GM18517 (cell line): ENCODE measurements at regions not wholly inside any gene's neighbourhood (a gene's known extent, or its start where the extent isn't known, plus 50 kb on each side); places are given as distances from the start of the nearest gene placed in this dataset.
"Not testable (repeated sequence)": the region's sequence is repeated elsewhere in the genome, so short reads cannot be mapped to it uniquely, and the experiment has no call there.

Experiments used
- ATAC-seq: cut with Tn5 transposase; IDR thresholded peaks from one replicate; pipeline ENCODE4 v1.9.1; 2021; ENCODE audit warnings: mild to moderate bottlenecking, moderate library complexity; ENCODE audit not compliant: unreplicated experiment

GRCh38 chrX:11022588-11022987, 88.5 kb upstream of the HCCS start:
- not testable (repeated sequence) for ATAC-seq

- no peak for ATAC-seq
Measured at GRCh38 chrX:11039926-11040325, 71.2 kb upstream of the HCCS start.

- no peak for ATAC-seq
Measured at GRCh38 chrX:11040405-11040804, 70.7 kb upstream of the HCCS start.

GRCh38 chrX:11040996-11041395, 70.1 kb upstream of the HCCS start:
- no peak for ATAC-seq

- no peak for ATAC-seq
Measured at GRCh38 chrX:11050013-11050412, 61.1 kb upstream of the HCCS start.

- no peak for ATAC-seq
Measured at GRCh38 chrX:11053351-11053750, 57.8 kb upstream of the HCCS start.

GRCh38 chrX:11056322-11057176, 54.6 kb upstream of the HCCS start:
- ATAC-seq = no peak

- ATAC-seq = no peak
Measured at GRCh38 chrX:11059933-11060332, 51.2 kb upstream of the HCCS start.
